Activated naive CD8-positive, alpha-beta T cell (primary cell): ENCODE measurements at regions not wholly inside any gene's neighbourhood (a gene's known extent, or its start where the extent isn't known, plus 50 kb on each side); places are given as distances from the start of the nearest gene placed in this dataset.
"Not testable (repeated sequence)": the region's sequence is repeated elsewhere in the genome, so short reads cannot be mapped to it uniquely, and the experiment has no call there.

Experiments
- H3K27ac Mint-ChIP-seq: one replicate; pipeline ENCODE4 v1.8.0; 2021; ENCODE audit warnings: mixed read lengths
- H3K27me3 Mint-ChIP-seq: one replicate; pipeline ENCODE4 v1.8.0; 2021; ENCODE audit warnings: mixed read lengths
- H3K36me3 Mint-ChIP-seq: one replicate; pipeline ENCODE4 v1.8.0; 2021; ENCODE audit warnings: mixed read lengths
- H3K4me1 Mint-ChIP-seq: one replicate; pipeline ENCODE4 v1.8.0; 2021; ENCODE audit warnings: low read depth, mixed read lengths
- H3K4me3 Mint-ChIP-seq: one replicate; pipeline ENCODE4 v1.8.0; 2021; ENCODE audit warnings: mild to moderate bottlenecking, mixed read lengths
- H3K9me3 Mint-ChIP-seq: one replicate; pipeline ENCODE4 v1.8.0; 2021; ENCODE audit warnings: low read depth, mixed read lengths

DNA sequence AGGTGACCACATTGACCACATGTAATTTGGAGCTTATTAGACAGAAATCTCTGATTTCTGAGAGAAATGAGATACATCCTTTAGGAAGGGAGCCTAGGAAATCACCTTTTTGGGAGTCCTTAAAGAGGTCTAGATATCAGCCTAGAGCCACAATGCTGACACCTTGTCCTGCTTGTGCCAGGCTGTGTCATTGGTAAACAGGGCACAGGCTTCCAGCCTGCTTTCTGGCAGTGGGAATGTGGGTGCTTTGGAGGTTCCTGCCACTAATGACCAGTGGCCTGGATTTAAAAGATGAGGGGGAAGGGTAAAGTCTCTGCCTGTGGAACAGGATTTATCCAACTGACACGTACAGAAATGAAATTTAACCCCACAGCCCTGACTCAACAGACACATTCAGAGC is 169.8 kb upstream of the KBTBD8 start:
- peaks cover 6% of the 10 kb centered on the region for H3K27me3 Mint-ChIP-seq
- H3K9me3 Mint-ChIP-seq: no peaks in the 10 kb centered on the region
- no peaks in the 10 kb centered on the region for H3K4me1 Mint-ChIP-seq
- no peak overlapping the region for H3K4me3 Mint-ChIP-seq
- no peak overlapping the region for H3K27ac Mint-ChIP-seq
- no peaks in the 10 kb centered on the region for H3K36me3 Mint-ChIP-seq

DNA sequence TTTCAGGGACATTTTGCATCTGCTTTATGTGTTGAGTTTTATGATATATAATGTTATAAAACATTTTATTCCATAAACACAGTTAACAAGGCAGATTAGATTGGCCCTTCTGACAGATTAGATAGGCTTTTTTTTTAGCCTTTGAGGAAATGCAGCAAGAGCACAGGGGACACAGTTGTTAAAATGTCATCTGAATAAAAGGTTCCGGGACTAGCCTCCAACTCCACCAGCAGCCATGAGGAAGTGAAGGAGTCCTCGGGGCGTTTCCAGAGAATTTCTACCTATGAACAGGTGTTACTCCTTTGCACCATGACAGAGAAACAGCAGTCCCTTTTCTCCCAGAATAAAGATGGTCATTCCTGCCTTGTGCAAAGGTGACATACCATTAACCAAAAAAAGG is 167.8 kb upstream of the KBTBD8 start:
- H3K9me3 Mint-ChIP-seq: no peaks in the 10 kb centered on the region
- no peaks in the 10 kb centered on the region for H3K4me1 Mint-ChIP-seq
- no peaks in the 10 kb centered on the region for H3K36me3 Mint-ChIP-seq

DNA sequence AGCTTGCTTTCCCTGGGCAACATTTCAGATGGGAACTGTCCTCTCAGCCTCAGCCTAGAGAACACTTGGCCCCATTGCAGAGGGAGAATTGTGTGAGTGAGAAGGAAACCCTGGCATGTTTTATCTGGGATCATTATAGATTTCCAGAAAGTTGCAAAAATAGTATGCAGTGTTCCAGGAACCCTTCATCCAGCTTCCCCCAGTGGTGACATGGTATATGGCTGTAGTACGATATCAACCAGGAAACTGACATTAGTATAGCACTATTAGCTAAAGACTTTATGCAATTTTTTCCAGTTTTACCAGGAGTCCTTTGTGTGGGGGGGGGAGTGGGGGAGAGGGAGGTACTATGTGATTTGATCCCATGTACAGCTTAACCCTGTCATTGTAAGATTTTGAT is 166.2 kb upstream of the KBTBD8 start:
- Mint-ChIP-seq H3K4me1 (no peaks in the 10 kb centered on the region), H3K27ac (no peak overlapping the region), H3K9me3 (no peaks in the 10 kb centered on the region), H3K4me3 (no peak overlapping the region), H3K27me3 (peaks cover 12% of the 10 kb centered on the region), H3K36me3 (no peaks in the 10 kb centered on the region)

More for the DNA sequence above, 167.8 kb upstream of the KBTBD8 start:
- Mint-ChIP-seq H3K4me3 (no peak overlapping the region), H3K27ac (no peak overlapping the region), H3K27me3 (peaks cover 12% of the 10 kb centered on the region)

DNA sequence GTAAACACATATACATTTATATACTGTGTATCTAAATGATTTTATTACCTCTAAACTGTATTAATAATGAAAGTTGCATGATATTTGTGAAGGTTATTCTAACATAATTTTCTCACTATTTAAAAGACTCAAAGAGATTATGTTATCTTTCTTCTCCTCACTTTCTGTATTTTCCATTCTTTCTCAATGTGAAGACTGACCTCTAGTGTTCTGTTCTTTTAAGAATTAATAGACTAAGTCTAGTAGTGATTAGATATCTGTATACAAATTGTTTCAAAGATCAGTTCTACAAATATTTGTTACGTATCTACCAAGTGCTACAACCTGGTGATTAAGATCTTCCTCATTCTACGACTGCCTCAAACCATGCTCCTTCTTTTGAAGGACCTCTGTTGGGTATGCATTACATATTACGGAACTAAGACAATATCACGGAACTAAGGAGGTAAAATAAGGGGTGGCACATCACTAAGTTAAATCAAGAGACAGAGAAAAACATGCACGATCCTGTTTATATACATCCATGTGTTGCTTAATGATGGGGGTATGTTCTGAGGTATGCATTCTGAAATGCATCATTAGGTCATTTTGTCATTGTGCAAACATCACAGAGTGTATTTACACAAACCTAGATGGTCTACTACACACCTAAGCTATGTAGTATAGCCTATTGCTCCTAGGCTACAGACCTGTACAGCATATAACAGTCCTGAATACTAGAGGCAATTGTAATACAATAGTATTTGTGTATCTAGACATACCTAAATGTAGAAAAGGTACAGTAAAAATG is 161.5 kb upstream of the KBTBD8 start:
- H3K4me1 Mint-ChIP-seq: no peaks in the 10 kb centered on the region

DNA sequence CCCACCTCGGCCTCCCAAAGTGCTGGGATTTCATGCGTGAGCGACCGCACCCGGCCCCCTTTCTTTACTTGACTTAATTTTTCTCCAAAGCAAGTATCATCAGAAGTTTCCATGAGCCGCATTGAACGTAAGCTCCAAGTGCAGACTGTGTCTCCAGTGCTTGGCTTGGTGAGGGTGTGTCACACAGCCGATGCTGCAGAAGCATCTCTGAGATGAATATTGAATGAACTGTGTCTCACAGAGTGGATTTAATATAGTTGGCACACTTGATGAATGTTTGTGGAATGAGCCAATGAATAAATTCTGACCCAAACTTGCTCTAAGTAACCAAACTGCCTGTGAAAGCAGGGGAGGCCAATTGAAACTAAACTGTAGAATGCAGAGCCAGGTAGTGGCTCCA is 159.4 kb upstream of the KBTBD8 start:
- Mint-ChIP-seq H3K27ac (no peak overlapping the region), H3K4me3 (no peak overlapping the region), H3K4me1 (no peaks in the 10 kb centered on the region), H3K27me3 (peaks cover 2% of the 10 kb centered on the region), H3K9me3 (no peaks in the 10 kb centered on the region), H3K36me3 (no peaks in the 10 kb centered on the region)

More for the DNA sequence above, 161.5 kb upstream of the KBTBD8 start:
- H3K27me3 Mint-ChIP-seq: peaks cover 8% of the 10 kb centered on the region
- no peak overlapping the region for H3K4me3 Mint-ChIP-seq
- H3K27ac Mint-ChIP-seq: no peak overlapping the region
- no peaks in the 10 kb centered on the region for H3K36me3 Mint-ChIP-seq
- no peaks in the 10 kb centered on the region for H3K9me3 Mint-ChIP-seq

DNA sequence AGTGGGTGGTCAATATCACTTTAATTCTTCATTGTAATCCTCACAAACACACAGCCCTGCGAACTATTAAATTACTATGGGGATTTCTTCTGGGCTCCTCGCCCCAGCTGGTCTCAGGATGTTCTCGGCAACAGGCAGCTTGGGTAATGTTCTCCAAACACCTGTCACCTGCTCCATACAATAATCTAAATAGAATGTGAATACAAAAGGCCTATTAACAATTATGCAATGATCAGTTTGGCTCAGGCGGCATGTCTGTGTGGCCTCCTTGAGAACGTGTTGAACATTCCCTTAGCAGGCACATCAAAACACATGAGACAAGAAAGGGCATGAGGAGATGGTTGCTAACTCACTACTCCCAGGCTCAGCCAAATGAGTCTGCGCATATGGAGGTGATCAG is 158.6 kb upstream of the KBTBD8 start:
- Mint-ChIP-seq H3K9me3 (no peaks in the 10 kb centered on the region), H3K36me3 (no peaks in the 10 kb centered on the region), H3K27ac (no peak overlapping the region), H3K27me3 (no peaks in the 10 kb centered on the region), H3K4me1 (no peaks in the 10 kb centered on the region), H3K4me3 (no peak overlapping the region)

DNA sequence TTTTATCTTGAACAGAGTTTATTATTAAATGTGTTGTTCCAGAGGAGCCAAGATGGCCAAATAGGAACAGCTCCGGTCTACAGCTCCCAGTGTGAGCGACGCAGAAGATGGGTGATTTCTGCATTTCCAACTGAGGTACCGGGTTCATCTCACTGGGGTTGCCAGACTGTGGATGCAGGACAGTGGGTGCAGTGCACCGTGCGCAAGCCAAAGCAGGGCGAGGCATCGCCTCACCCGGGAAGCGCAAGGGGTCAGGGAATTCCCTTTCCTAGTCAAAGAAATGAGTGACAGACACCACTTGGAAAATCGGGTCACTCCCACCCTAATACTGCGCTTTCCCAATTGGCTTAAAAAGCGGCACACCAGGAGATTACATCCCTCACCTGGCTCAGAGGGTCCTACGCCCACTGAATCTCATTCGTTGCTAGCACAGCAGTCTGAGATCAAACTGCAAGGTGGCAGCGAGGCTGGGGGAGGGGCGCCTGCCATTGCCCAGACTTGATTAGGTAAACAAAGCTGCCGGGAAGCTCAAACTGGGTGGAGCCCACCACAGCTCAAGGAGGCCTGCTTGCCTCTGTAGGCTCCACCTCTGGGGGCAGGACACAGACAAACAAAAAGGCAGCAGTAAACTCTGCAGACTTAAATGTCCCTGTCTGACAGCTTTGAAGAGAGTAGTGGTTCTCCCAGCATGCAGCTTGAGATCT is 155.2 kb upstream of the KBTBD8 start:
- not testable (repeated sequence) for H3K27me3 Mint-ChIP-seq, H3K4me3 Mint-ChIP-seq, H3K9me3 Mint-ChIP-seq, H3K4me1 Mint-ChIP-seq, H3K27ac Mint-ChIP-seq, H3K36me3 Mint-ChIP-seq

DNA sequence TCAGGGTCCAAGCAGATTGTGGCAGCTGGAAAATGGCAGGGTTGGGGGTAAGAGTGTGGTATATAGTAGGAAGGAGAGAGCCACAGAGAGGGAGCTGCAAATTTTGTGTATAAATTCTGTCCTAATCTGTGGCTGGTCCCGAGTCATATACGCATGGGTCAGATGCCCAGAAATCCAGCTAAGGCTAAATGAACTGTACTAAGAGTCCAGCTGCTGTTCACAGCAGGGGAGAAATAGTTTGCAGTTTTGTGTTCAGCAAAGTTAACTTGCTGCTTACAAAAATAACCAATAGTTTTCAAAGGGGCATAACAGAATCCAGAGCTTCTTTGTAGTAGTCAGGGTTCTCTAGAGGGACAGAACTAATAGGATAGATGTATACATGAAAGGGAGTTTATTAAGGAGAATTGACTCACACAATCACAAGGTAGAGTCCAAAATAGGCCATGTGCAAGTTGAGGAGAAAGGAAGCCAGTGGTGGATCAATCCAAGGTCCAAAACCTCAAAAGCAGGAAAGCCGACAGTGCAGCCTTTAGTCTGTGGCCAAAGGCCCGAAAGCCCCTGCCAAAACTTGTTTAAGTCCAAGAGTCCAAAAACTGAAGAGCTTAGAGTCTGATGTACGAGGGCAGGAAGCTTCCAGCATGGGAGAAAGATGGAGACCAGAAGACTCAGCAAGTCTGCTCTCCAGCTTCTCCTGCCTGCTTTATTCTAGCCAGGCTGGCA is 146.1 kb upstream of the KBTBD8 start:
- Mint-ChIP-seq H3K4me3 (no peak overlapping the region), H3K27ac (no peak overlapping the region), H3K9me3 (peaks cover under 1% of the 10 kb centered on the region), H3K36me3 (no peaks in the 10 kb centered on the region), H3K27me3 (peaks cover 2% of the 10 kb centered on the region), H3K4me1 (no peaks in the 10 kb centered on the region)

DNA sequence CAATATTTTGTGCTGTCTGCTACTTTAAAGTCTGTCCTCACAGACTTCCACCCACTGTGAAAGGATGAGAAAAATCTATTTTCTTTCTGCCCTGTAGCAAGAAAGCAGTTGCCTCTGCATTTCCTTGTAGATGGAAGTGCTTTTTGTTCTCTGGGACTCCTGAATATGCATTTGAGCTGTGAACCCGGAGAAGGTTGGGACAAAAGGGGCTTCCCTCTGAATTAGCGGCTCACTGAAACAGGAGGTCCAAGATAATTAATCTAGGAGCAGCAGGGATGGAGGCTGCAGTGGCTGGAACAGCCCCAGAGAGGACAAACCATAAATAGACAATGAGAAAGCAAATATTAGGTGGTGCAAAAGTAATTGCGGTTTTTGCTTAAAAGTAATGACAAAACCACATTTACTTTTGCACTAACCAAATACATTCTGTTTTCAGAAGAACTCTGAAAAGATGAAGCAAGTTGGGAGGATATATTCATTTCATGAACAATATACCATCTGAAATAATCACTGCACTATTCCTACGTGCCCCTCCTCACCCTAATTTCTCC is 143.4 kb upstream of the KBTBD8 start:
- Mint-ChIP-seq H3K27me3 (peaks cover 2% of the 10 kb centered on the region), H3K9me3 (no peaks in the 10 kb centered on the region), H3K4me3 (no peak overlapping the region), H3K27ac (no peak overlapping the region), H3K36me3 (no peaks in the 10 kb centered on the region), H3K4me1 (no peaks in the 10 kb centered on the region)

DNA sequence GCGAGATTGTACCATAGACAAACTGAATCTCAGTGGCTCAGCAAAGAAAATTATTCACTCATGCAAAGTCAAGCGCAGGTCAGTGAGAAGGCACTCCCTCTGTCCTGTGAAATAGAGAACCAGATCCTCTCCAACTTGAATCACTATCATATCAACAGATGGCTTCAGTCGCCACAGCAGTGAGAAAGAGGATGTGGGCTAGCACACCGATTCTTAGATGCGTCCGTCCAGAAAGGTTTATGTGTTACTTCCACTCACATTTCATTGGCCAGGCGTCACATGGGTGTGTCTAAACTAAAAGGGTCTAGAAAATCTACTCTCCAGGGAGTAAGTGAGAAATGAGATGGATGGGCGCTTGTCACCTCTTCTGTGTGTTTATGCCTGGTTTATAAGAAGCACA is 141.6 kb upstream of the KBTBD8 start:
- peaks cover 2% of the 10 kb centered on the region for H3K27me3 Mint-ChIP-seq
- no peaks in the 10 kb centered on the region for H3K9me3 Mint-ChIP-seq
- H3K4me1 Mint-ChIP-seq: no peaks in the 10 kb centered on the region
- no peaks in the 10 kb centered on the region for H3K36me3 Mint-ChIP-seq
- H3K27ac Mint-ChIP-seq: no peak overlapping the region
- no peak overlapping the region for H3K4me3 Mint-ChIP-seq

DNA sequence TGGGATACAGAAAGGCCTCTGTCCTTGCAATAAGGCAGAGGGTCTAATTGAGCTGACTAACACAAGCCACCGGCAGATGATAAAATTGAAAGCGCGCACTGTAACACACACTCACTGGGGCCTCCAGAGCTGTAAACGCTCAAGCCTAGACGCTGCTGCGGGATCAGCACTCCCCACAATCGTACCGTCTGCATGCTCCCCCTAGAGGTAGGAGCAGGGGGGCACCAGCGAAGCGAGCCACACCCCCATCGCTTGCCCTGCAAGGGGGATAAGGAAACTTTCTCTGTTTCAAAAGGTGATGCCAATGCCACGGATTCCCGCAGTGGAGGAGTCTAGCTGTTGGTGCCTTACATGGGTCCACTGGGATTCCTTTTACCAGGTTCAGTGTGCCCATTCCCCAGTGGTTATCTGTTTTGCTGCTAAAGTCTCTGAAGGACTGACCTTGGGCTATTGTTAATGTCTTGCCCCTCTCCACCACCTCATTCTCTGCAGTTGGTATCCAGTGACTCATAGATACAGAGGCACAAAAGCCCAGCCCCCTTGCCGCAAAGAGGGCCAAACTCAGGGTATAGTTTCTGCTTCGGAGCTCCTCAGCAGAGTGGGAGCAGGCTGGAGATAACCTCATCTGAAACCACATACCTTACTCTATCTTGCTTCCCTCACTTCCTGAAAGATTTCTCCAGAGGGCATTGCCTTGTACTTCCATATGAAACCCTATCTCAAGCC is 139.3 kb upstream of the KBTBD8 start:
- Mint-ChIP-seq H3K36me3 (no peaks in the 10 kb centered on the region), H3K9me3 (no peaks in the 10 kb centered on the region), H3K4me3 (no peak overlapping the region), H3K4me1 (no peaks in the 10 kb centered on the region), H3K27me3 (peaks cover 2% of the 10 kb centered on the region), H3K27ac (no peak overlapping the region)

DNA sequence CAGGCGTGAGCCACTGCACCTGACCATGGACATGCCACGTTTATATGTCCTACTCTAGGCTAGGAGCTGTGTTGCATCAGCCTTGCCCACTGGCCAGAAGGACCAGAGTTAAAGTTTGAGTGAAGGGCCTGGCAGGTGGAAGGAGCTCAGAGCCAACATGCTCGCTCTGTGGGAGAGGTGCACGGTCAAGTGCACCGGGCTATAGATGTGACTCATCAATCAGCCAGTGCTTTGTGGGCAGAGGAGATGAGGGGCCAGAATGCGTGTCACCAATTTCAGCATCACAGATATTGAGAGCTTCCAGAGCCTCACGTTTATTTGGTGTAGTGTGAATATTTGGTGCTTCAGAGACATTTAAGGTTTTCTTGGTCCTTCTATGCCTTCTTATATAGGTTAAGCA is 137.3 kb upstream of the KBTBD8 start:
- H3K36me3 Mint-ChIP-seq: no peaks in the 10 kb centered on the region
- H3K9me3 Mint-ChIP-seq: peaks cover 5% of the 10 kb centered on the region
- H3K4me3 Mint-ChIP-seq: no peak overlapping the region
- no peak overlapping the region for H3K27ac Mint-ChIP-seq
- H3K27me3 Mint-ChIP-seq: peaks cover 2% of the 10 kb centered on the region
- no peaks in the 10 kb centered on the region for H3K4me1 Mint-ChIP-seq

DNA sequence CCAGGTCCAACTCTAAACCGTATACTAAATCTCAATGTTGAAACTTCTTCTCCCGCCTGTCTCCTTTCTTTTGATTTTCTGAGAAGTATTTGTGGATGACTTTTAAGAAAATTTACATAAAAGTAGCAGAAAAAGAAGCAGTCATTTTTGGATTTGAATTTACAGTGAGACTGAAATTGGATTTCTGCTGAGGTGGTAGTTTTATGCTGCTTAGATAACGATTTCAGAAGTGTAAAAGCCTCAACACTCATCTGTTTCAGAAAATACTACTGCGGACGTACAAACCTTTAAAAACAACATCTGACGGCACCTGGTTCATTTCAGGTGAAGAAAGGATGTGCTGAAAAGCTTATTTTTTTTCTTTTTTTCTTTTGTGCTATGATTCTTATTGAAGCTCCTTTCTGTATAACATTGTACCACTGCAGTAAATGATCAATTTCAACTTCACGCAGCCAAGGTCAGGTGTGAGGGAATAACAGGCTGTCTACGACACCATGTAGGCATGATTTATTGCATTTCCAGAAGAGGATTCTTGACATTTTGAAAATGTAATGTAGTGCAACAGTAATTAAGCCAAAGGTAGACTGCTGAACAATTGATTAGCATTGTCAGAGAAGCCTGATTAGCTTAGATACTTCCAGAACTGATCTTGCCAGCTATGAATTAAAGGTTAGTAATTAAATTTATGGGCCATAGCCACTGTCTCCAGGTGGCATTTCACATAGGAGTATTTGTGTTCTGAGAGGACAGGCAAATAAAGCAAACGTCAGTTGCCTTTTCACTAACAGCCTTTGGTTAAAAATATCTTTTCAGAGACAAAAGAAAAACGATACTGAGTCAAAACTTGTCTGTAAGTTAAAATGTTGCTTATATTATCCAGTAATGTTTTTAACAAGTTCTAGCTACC is 134.6 kb upstream of the KBTBD8 start:
- no peaks in the 10 kb centered on the region for H3K36me3 Mint-ChIP-seq
- H3K27ac Mint-ChIP-seq: no peak overlapping the region
- no peaks in the 10 kb centered on the region for H3K4me1 Mint-ChIP-seq

DNA sequence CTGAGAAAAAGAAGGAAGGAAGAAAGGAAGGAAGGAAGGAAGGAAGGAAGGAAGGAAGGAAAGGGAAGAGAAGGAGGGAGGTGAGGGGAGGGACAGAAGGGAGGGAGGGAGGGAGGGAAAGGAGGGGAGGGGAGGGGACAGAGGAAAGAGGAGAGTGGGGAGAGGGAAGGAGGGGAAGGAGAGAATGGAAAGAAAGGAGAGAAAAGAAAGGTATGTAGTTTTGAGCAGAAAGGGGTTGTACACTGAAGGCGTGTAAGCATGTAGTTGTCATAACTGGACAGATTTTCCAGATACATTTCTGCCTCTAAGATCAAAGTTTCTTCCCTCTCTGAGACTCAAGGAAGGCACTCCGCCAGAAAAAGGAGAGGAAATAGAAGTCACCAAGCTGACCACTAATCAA is 113.4 kb upstream of the KBTBD8 start:
- Mint-ChIP-seq H3K27ac (no peak overlapping the region), H3K4me3 (no peak overlapping the region), H3K36me3 (peaks cover 2% of the 10 kb centered on the region), H3K9me3 (peaks cover 3% of the 10 kb centered on the region), H3K27me3 (peaks cover 4% of the 10 kb centered on the region), H3K4me1 (no peaks in the 10 kb centered on the region)

More for the DNA sequence above, 134.6 kb upstream of the KBTBD8 start:
- peaks cover 5% of the 10 kb centered on the region for H3K9me3 Mint-ChIP-seq
- H3K4me3 Mint-ChIP-seq: no peak overlapping the region
- H3K27me3 Mint-ChIP-seq: peaks cover 3% of the 10 kb centered on the region
